ENCODE measurements at regions not wholly inside any gene's neighbourhood (a gene's known extent, or its start where the extent isn't known, plus 50 kb on each side); places are given as distances from the start of the nearest gene placed in this dataset.

DNA sequence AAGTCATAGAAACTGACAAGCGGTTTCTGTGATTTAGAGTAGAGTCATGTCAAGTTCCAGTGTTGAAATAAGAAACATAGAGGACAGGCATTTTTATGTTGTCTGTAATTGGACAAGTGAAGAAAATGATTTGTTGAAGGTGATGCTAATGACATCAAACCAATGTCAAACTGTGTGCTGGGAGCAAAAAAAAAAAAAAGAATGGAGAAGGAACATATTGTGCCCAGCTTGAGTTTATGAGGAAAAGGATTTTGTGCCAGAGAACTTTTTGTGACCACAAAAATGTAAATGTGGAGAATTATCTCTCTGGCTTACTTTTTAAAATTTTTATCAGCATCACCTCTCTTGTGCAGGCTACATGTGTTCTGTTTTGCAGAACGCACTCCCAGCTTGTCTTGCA, 495.7 kb downstream of the RAPGEF2 start:
- no peaks in the 10 kb centered on the region for H3K9me3 ChIP-seq (ENCODE audit: control insufficient read depth in 2 of 2, insufficient read depth in 1 of 2, low read depth in 1 of 2, low read length in 1 of 2)
- H3K4me3 ChIP-seq (ENCODE audit: low read depth in 1 of 3, low read length in 3 of 3), result no peak overlapping the region
- peaks cover 0 to 6% (median 0%) of the 10 kb centered on the region in 3 donors for H3K4me1 ChIP-seq (ENCODE audit: control insufficient read depth in 3 of 3, insufficient read depth in 2 of 3, low read depth in 1 of 3, low read length in 2 of 3)
- DNase-seq (no peak), FAIRE-seq (no peak)
- 88 to 93% (median 88%) methylated on average over 2 of the region's 2 CpGs for WGBS, 3 donors
- H3K36me3 ChIP-seq (ENCODE audit: control insufficient read depth in 3 of 3, insufficient read depth in 2 of 3, low read depth in 1 of 3, low read length in 3 of 3), result no peaks in the 10 kb centered on the region
- H3K27ac ChIP-seq (ENCODE audit: low read depth in 1 of 3, low read length in 2 of 3), result no peak overlapping the region
- no peaks in the 10 kb centered on the region for H3K27me3 ChIP-seq (ENCODE audit: control insufficient read depth in 3 of 3, insufficient read depth in 3 of 3, low read length in 3 of 3)

DNA sequence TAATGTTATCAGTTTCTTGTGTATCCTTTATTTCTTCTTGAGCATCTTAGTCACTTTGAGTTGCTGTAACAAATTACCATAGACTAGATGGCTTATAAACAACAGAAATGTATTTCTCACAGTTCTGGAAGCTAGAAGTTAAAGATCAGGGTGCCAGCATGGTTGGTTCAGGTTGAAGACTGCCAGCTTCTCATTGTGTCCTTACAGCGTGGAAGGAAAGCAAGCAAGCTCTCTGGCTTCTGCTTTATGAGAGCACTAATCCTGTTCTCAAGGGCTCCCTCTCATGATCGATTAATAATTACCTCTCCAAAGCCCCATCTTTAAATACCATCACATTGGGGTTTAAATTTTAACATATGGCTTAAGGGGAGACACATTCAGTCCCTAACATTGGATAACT, 497.2 kb downstream of the RAPGEF2 start:
- 20 to 61% (median 34%) methylated on average over 2 of the region's 2 CpGs for WGBS, 3 donors
- H3K36me3 ChIP-seq (ENCODE audit: control insufficient read depth in 3 of 3, insufficient read depth in 2 of 3, low read depth in 1 of 3, low read length in 3 of 3), result no peaks in the 10 kb centered on the region
- no peaks in the 10 kb centered on the region for H3K27me3 ChIP-seq (ENCODE audit: control insufficient read depth in 3 of 3, insufficient read depth in 3 of 3, low read length in 3 of 3)
- H3K4me3 ChIP-seq (ENCODE audit: low read depth in 1 of 3, low read length in 3 of 3), result no peak overlapping the region
- DNase-seq (peak in 1 of 2 donors; percentile 63), FAIRE-seq (no peak)
- H3K4me1 ChIP-seq (ENCODE audit: control insufficient read depth in 3 of 3, insufficient read depth in 2 of 3, low read depth in 1 of 3, low read length in 2 of 3), result peaks cover 0 to 6% (median 0%) of the 10 kb centered on the region in 3 donors
- H3K27ac ChIP-seq (ENCODE audit: low read depth in 1 of 3, low read length in 2 of 3), result peak overlapping the region in 1 of 3 donors; percentile 34
- no peaks in the 10 kb centered on the region for H3K9me3 ChIP-seq (ENCODE audit: control insufficient read depth in 2 of 2, insufficient read depth in 1 of 2, low read depth in 1 of 2, low read length in 1 of 2)

DNA sequence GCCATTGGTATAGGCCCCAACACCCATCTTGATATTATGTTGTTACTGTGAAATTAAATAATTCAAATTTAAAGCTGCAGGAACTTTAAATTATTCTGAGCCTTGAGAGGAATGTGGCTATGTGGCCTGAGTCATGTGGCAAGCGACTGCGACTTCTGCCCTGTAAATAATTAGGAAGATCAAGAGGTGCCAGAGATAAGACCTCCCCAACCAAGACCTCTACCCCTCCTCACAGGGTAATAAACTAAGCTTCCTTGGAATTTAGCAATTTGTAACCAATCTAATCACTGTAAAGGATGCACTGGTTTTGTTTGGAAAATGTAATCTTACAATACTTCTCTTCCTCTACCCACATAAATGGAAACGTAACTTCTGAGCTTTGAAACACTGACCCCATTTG, 501.9 kb downstream of the RAPGEF2 start:
- no peaks in the 10 kb centered on the region for H3K36me3 ChIP-seq (ENCODE audit: control insufficient read depth in 3 of 3, insufficient read depth in 2 of 3, low read depth in 1 of 3, low read length in 3 of 3)
- peaks cover 0 to 3% (median 0%) of the 10 kb centered on the region in 3 donors for H3K4me1 ChIP-seq (ENCODE audit: control insufficient read depth in 3 of 3, insufficient read depth in 2 of 3, low read depth in 1 of 3, low read length in 2 of 3)
- H3K27me3 ChIP-seq (ENCODE audit: control insufficient read depth in 3 of 3, insufficient read depth in 3 of 3, low read length in 3 of 3), result no peaks in the 10 kb centered on the region
- no peaks in the 10 kb centered on the region for H3K9me3 ChIP-seq (ENCODE audit: control insufficient read depth in 2 of 2, insufficient read depth in 1 of 2, low read depth in 1 of 2, low read length in 1 of 2)
- DNase-seq (no peak), FAIRE-seq (no peak)
- H3K4me3 ChIP-seq (ENCODE audit: low read depth in 1 of 3, low read length in 3 of 3), result no peak overlapping the region
- no peak overlapping the region for H3K27ac ChIP-seq (ENCODE audit: low read depth in 1 of 3, low read length in 2 of 3)
- 34 to 77% (median 75%) methylated on average over 3 of the region's 3 CpGs for WGBS, 3 donors

DNA sequence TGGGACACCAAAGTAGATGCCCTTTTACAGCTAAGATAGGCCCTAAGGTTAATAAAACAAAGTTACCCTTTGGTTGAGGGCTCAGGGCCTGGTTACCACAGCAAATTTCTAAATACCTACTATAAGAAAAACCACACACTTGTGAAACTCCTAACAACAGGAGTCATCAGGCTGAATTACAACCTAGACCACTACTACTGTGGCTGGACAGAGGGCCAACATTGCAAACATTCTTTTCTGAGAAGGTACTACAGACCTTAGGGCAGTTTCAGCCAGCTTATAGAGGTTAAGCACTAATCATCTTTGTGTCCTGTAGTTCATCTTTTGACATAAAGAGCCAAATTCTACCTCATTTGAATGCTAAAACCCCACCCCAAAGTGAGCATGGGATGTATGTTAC, 504.0 kb downstream of the RAPGEF2 start:
- no peaks in the 10 kb centered on the region for H3K27me3 ChIP-seq (ENCODE audit: control insufficient read depth in 3 of 3, insufficient read depth in 3 of 3, low read length in 3 of 3)
- no peaks in the 10 kb centered on the region for H3K36me3 ChIP-seq (ENCODE audit: control insufficient read depth in 3 of 3, insufficient read depth in 2 of 3, low read depth in 1 of 3, low read length in 3 of 3)
- no peaks in the 10 kb centered on the region for H3K4me1 ChIP-seq (ENCODE audit: control insufficient read depth in 3 of 3, insufficient read depth in 2 of 3, low read depth in 1 of 3, low read length in 2 of 3)
- FAIRE-seq (no peak), DNase-seq (no peak)
- no peaks in the 10 kb centered on the region for H3K9me3 ChIP-seq (ENCODE audit: control insufficient read depth in 2 of 2, insufficient read depth in 1 of 2, low read depth in 1 of 2, low read length in 1 of 2)
- H3K4me3 ChIP-seq (ENCODE audit: low read depth in 1 of 3, low read length in 3 of 3), result no peak overlapping the region
- no peak overlapping the region for H3K27ac ChIP-seq (ENCODE audit: low read depth in 1 of 3, low read length in 2 of 3)

DNA sequence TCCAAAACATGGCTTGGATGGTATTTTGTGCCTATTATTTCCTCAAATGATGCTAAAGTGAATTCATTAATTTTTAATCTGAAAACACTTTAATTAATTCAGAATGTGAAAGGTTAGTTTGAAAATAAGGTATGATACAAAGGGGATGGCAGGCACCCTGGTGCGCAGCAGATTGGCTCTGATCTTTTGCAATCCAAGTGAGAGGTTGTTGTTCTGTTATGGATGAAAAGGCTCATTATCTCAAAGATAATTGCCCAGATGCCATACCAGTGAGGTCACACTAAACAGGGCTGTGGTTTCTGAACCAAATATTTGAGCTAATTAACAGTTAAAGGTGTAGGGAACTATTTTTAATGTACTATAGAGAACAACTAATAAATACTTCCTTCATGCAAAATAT, 504.9 kb downstream of the RAPGEF2 start:
- H3K27ac ChIP-seq (ENCODE audit: low read depth in 1 of 3, low read length in 2 of 3), result no peak overlapping the region
- H3K36me3 ChIP-seq (ENCODE audit: control insufficient read depth in 3 of 3, insufficient read depth in 2 of 3, low read depth in 1 of 3, low read length in 3 of 3), result no peaks in the 10 kb centered on the region
- 55 to 80% (median 64%) methylated on average over 1 of the region's 1 CpG for WGBS, 3 donors
- no peaks in the 10 kb centered on the region for H3K9me3 ChIP-seq (ENCODE audit: control insufficient read depth in 2 of 2, insufficient read depth in 1 of 2, low read depth in 1 of 2, low read length in 1 of 2)
- H3K4me1 ChIP-seq (ENCODE audit: control insufficient read depth in 3 of 3, insufficient read depth in 2 of 3, low read depth in 1 of 3, low read length in 2 of 3), result no peaks in the 10 kb centered on the region
- DNase-seq, result no peak
- H3K27me3 ChIP-seq (ENCODE audit: control insufficient read depth in 3 of 3, insufficient read depth in 3 of 3, low read length in 3 of 3), result no peaks in the 10 kb centered on the region
- H3K4me3 ChIP-seq (ENCODE audit: low read depth in 1 of 3, low read length in 3 of 3), result no peak overlapping the region
- no peak for FAIRE-seq

DNA sequence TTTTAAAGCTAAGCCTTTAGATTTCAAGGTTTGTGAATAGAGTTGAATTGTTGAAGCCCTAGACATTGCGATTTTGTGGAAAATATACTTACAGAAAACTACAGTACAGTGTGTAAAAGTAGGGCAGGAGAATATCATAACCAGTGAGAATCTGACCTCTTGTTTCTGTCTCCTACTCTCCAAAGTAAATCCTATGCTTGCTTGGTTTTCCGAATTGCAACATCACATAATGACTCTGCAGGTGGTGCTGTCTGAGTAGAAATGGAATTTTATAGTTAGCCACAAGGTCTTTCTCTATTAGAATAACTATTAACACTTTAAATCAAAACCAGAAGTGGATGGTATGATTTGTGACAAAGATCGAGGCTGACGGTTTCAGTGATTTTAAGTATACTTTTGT, 505.6 kb downstream of the RAPGEF2 start:
- H3K9me3 ChIP-seq (ENCODE audit: control insufficient read depth in 2 of 2, insufficient read depth in 1 of 2, low read depth in 1 of 2, low read length in 1 of 2), result no peaks in the 10 kb centered on the region
- 83 to 92% (median 86%) methylated on average over 4 of the region's 4 CpGs for WGBS, 3 donors
- no peak overlapping the region for H3K4me3 ChIP-seq (ENCODE audit: low read depth in 1 of 3, low read length in 3 of 3)
- H3K4me1 ChIP-seq (ENCODE audit: control insufficient read depth in 3 of 3, insufficient read depth in 2 of 3, low read depth in 1 of 3, low read length in 2 of 3), result no peaks in the 10 kb centered on the region
- no peak for DNase-seq
- no peak for FAIRE-seq
- H3K27me3 ChIP-seq (ENCODE audit: control insufficient read depth in 3 of 3, insufficient read depth in 3 of 3, low read length in 3 of 3), result no peaks in the 10 kb centered on the region
- no peak overlapping the region for H3K27ac ChIP-seq (ENCODE audit: low read depth in 1 of 3, low read length in 2 of 3)
- H3K36me3 ChIP-seq (ENCODE audit: control insufficient read depth in 3 of 3, insufficient read depth in 2 of 3, low read depth in 1 of 3, low read length in 3 of 3), result no peaks in the 10 kb centered on the region

DNA sequence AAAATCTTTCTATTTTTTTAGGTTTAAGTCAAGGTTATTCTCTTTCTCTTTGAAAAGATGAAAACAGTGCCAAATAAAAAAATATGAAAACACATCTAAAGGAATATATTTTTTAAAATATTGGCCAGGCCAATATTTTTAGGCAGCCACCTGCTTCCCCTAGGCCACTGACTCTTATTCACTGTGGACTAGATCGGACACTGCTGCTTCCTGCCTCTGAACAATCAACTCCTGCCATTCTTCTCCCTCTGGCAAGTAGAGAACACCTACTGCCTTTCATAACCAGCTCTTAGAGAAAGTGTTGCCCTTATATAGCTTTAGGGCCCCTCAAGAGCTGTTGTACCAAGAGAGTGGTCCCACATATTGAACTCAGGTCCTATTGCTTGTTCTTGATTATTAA, 529.2 kb downstream of the RAPGEF2 start:
- FAIRE-seq (no peak), DNase-seq (no peak)
- H3K36me3 ChIP-seq (ENCODE audit: control insufficient read depth in 3 of 3, insufficient read depth in 2 of 3, low read depth in 1 of 3, low read length in 3 of 3), result no peaks in the 10 kb centered on the region
- no peak overlapping the region for H3K4me3 ChIP-seq (ENCODE audit: low read depth in 1 of 3, low read length in 3 of 3)
- no peaks in the 10 kb centered on the region for H3K4me1 ChIP-seq (ENCODE audit: control insufficient read depth in 3 of 3, insufficient read depth in 2 of 3, low read depth in 1 of 3, low read length in 2 of 3)
- WGBS, 3 donors, result 66 to 73% (median 73%) methylated on average over 1 of the region's 1 CpG
- H3K27me3 ChIP-seq (ENCODE audit: control insufficient read depth in 3 of 3, insufficient read depth in 3 of 3, low read length in 3 of 3), result no peaks in the 10 kb centered on the region
- no peak overlapping the region for H3K27ac ChIP-seq (ENCODE audit: low read depth in 1 of 3, low read length in 2 of 3)
- H3K9me3 ChIP-seq (ENCODE audit: control insufficient read depth in 2 of 2, insufficient read depth in 1 of 2, low read depth in 1 of 2, low read length in 1 of 2), result peaks cover 0 to 5% of the 10 kb centered on the region in 2 donors

DNA sequence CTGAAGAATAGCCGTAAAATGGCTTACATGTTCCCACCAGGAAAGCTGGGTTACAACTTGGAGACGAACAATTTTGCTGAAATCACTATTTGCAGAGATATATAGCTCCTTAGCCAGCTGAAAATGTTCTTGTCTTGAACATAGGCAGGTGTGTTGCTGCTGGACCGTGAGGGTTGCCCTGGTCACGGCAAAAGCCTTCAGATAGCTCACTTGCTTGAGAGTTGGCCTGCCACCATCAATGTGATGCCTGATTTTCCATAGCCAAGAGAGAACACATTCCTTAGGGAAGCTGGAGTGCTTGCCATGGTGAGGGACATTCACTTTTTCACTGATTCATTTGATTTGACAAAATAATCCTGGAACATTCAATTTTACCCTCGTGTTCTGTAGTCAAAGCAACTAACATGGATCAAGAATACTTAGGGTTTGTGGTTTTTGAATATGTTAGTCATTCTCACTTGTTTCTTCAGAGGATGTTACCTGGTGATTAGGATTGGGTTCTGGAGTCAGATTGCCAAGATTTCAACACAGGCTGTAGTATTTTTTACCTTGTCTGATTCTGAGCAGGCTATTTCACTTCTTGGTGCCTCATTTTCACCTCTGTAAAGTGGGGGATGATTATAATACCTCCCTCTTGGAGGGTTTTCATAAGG, 536.9 kb downstream of the RAPGEF2 start:
- WGBS, 3 donors, result 67 to 79% (median 68%) methylated on average over 5 of the region's 5 CpGs
- H3K4me3 ChIP-seq (ENCODE audit: low read depth in 1 of 3, low read length in 3 of 3), result no peak overlapping the region
- no peaks in the 10 kb centered on the region for H3K36me3 ChIP-seq (ENCODE audit: control insufficient read depth in 3 of 3, insufficient read depth in 2 of 3, low read depth in 1 of 3, low read length in 3 of 3)
- no peaks in the 10 kb centered on the region for H3K4me1 ChIP-seq (ENCODE audit: control insufficient read depth in 3 of 3, insufficient read depth in 2 of 3, low read depth in 1 of 3, low read length in 2 of 3)
- H3K27me3 ChIP-seq (ENCODE audit: control insufficient read depth in 3 of 3, insufficient read depth in 3 of 3, low read length in 3 of 3), result no peaks in the 10 kb centered on the region
- DNase-seq (no peak), FAIRE-seq (no peak)
- no peak overlapping the region for H3K27ac ChIP-seq (ENCODE audit: low read depth in 1 of 3, low read length in 2 of 3)
- no peaks in the 10 kb centered on the region for H3K9me3 ChIP-seq (ENCODE audit: control insufficient read depth in 2 of 2, insufficient read depth in 1 of 2, low read depth in 1 of 2, low read length in 1 of 2)

DNA sequence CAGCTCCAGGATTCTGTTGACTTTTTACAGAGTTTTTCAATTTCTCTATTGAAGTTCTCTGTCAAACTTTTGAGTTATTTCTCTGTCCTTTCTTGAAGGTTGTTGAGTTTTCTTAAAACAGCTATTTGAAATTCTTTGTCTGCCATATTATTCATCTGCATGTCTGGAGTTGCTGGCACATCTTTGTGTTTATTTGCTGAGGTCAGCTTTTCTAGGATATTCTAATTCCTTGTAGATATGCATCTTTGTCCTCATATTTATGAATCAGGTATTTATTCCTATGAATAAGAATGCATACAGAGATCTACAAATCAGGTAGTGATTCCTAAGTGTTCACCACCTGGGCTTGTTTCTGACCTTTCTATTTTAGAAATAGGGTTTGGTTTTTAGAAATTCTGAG, 546.4 kb downstream of the RAPGEF2 start:
- FAIRE-seq, result no peak

More for the DNA sequence above, 546.4 kb downstream of the RAPGEF2 start:
- Histone ChIP-seq H3K4me1 (ENCODE audit: control insufficient read depth in 3 of 3, insufficient read depth in 2 of 3, low read depth in 1 of 3, low read length in 2 of 3) (no peaks in the 10 kb centered on the region), H3K27me3 (ENCODE audit: control insufficient read depth in 3 of 3, insufficient read depth in 3 of 3, low read length in 3 of 3) (no peaks in the 10 kb centered on the region), H3K9me3 (ENCODE audit: control insufficient read depth in 2 of 2, insufficient read depth in 1 of 2, low read depth in 1 of 2, low read length in 1 of 2) (peaks cover 0 to 7% of the 10 kb centered on the region in 2 donors), H3K4me3 (ENCODE audit: low read depth in 1 of 3, low read length in 3 of 3) (no peak overlapping the region), H3K36me3 (ENCODE audit: control insufficient read depth in 3 of 3, insufficient read depth in 2 of 3, low read depth in 1 of 3, low read length in 3 of 3) (no peaks in the 10 kb centered on the region), H3K27ac (ENCODE audit: low read depth in 1 of 3, low read length in 2 of 3) (no peak overlapping the region)
- DNase-seq, result no peak
